ENCODE measurements at regions not wholly inside any gene's neighbourhood (a gene's known extent, or its start where the extent isn't known, plus 50 kb on each side); places are given as distances from the start of the nearest gene placed in this dataset.

DNA sequence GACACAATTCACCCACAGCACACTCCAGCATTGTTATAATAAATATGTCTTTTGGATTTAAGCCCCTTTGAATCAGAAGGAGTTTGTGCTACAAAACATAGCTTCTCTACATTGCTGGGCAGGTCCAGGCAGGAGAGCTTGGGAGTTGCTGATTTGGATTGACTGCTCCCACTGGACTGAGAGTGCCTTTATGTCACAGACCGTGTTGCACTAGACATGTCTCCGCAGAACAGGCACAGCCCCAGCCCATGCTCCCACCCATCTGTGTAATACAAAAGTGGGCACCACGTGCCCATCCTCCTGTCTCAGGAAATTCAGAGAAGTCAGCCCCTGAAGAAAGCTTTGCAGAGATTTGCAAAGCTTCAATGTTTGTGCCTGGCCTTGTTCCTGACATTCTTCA, 117.1 kb downstream of the MED10 start:
- TF ChIP-seq, protein P1, sequence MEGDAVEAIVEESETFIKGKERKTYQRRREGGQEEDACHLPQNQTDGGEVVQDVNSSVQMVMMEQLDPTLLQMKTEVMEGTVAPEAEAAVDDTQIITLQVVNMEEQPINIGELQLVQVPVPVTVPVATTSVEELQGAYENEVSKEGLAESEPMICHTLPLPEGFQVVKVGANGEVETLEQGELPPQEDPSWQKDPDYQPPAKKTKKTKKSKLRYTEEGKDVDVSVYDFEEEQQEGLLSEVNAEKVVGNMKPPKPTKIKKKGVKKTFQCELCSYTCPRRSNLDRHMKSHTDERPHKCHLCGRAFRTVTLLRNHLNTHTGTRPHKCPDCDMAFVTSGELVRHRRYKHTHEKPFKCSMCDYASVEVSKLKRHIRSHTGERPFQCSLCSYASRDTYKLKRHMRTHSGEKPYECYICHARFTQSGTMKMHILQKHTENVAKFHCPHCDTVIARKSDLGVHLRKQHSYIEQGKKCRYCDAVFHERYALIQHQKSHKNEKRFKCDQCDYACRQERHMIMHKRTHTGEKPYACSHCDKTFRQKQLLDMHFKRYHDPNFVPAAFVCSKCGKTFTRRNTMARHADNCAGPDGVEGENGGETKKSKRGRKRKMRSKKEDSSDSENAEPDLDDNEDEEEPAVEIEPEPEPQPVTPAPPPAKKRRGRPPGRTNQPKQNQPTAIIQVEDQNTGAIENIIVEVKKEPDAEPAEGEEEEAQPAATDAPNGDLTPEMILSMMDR (IDR thresholded peaks at IDR 0.05): no peak
- TF ChIP-seq POLR2A (IDR thresholded peaks at IDR 0.05): no peak

Measured in heart left ventricle (tissue), 13 donors.